Transverse colon (tissue), 4 donors: ENCODE measurements at regions not wholly inside any gene's neighbourhood (a gene's known extent, or its start where the extent isn't known, plus 50 kb on each side); places are given as distances from the start of the nearest gene placed in this dataset.

Source experiments
- DNase-seq: peaks from one replicate; pipeline ENCODE4 v3.0.0-alpha.2; 2019
- H3K27ac ChIP-seq, 4 donors: fragments of 200-600 bp; sonication (generic); 2 replicates each; pipeline ENCODE4 v1.5.1; 2016 to 2018; ENCODE audit warnings: inconsistent platforms in 4 of 4
- H3K27me3 ChIP-seq: fragments of 200-600 bp; sonication (generic); 2 replicates; pipeline ENCODE4 v1.5.1; 2017; ENCODE audit warnings: inconsistent platforms
- H3K36me3 ChIP-seq, 4 donors: fragments of 200-600 bp; sonication (generic); 2 replicates each; pipeline ENCODE4 v1.5.1; 2017 to 2019; ENCODE audit warnings: inconsistent platforms in 4 of 4
- H3K4me1 ChIP-seq, 4 donors: fragments of 200-600 bp; sonication (generic); 2 replicates each; pipeline ENCODE4 v1.5.1; 2017 to 2020; ENCODE audit warnings: inconsistent platforms in 4 of 4
- H3K4me3 ChIP-seq, 4 donors: fragments of 200-600 bp; sonication (generic); 1 replicate in 1 of 4; 2 replicates in 3 of 4; pipeline versions ENCODE4 v1.5.1 to v1.6.1; 2017 to 2019; ENCODE audit warnings: inconsistent platforms in 4 of 4
- H3K9me3 ChIP-seq, 2 donors: fragments of 200-600 bp; sonication (generic); 2 replicates each; pipeline ENCODE4 v1.5.1; 2017 to 2019; ENCODE audit warnings: inconsistent platforms in 2 of 2
- EP300 ChIP-seq: sonication (generic); formaldehyde crosslinking; IDR thresholded peaks from one replicate; pipeline ENCODE4 v1.6.1; 2017; ENCODE audit warnings: antibody characterized with exemption, low read depth
- POLR2A ChIP-seq: fragments of 450-650 bp; IDR thresholded peaks from one replicate; pipeline ENCODE4 v1.6.1; 2016; ENCODE audit warnings: antibody characterized with exemption, mild to moderate bottlenecking, moderate library complexity
- POLR2AphosphoS5 ChIP-seq, 3 donors: sonication (generic); formaldehyde crosslinking; IDR thresholded peaks; one replicate each; pipeline ENCODE4 v1.6.1; 2016; ENCODE audit warnings: antibody characterized with exemption in 3 of 3
- WGBS, 2 donors: methylation state at CpG; one replicate each; pipeline ENCODE4 v1.1.5; 2018; ENCODE audit warnings: low coverage in 1 of 2; 5-methylcytosine and 5-hydroxymethylcytosine counted together
- in situ Hi-C, 4 donors: fragments of 200-750 bp; cut with MboI; loops; one replicate each; pipeline versions ENCODE4 v1.15.0 to v1.15.1; 2017; ENCODE audit warnings: low sequenced_read_pairs in 3 of 4, low pct_ligation_motif_present in 1 of 4, low pct_unique_long_range_greater_than_20kb in 1 of 4
- intact Hi-C: fragments of 100-400 bp; cut with DNase I; formaldehyde crosslinking; loops from one replicate; pipeline ENCODE4 v1.15.1; 2023; ENCODE audit warnings: low total_unique reads
- TF ChIP-seq, protein P1 (sequence below), 5 experiments: fragments of 200-600 bp in 3 of 5; fragments of 450-650 bp in 2 of 5; sonication (generic) in 3 of 5; IDR thresholded peaks; 1 replicate in 2 of 5; 2 replicates in 3 of 5; pipeline ENCODE4 v1.5.1; 2016 to 2017; ENCODE audit warnings: antibody characterized with exemption in 5 of 5, inconsistent platforms in 3 of 5, mild to moderate bottlenecking in 2 of 5, moderate library complexity in 1 of 5

DNA sequence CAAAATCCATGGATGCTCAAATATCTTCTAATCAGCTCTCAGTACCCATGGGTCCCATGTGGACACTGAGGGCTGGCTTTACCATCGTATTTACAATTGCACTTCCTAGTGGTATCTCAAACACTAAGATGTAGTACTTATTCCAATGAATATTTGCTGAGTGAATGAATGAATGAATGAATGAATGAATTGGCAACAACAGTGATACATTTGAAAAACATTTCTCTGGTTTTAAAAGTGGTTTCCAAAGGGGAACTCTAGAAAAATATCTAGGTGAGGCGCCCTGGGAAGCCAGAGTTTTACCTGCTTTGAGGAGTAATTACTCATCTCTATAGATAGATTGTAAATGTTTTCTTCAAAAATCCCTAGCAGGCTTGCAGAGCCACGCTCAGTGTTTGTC, 76.6 kb downstream of the CYTL1 start:
- H3K27ac ChIP-seq = no peak overlapping the region
- no peak for DNase-seq
- H3K4me1 ChIP-seq = no peaks in the 10 kb centered on the region
- in situ Hi-C loops (no loop called here), intact Hi-C loops (no loop called here)
- H3K27me3 ChIP-seq = no peaks in the 10 kb centered on the region
- no peaks in the 10 kb centered on the region for H3K36me3 ChIP-seq
- TF ChIP-seq POLR2AphosphoS5 (IDR thresholded peaks at IDR 0.05) (no peak), EP300 (no peak), POLR2A (no peak)
- TF ChIP-seq, protein P1, sequence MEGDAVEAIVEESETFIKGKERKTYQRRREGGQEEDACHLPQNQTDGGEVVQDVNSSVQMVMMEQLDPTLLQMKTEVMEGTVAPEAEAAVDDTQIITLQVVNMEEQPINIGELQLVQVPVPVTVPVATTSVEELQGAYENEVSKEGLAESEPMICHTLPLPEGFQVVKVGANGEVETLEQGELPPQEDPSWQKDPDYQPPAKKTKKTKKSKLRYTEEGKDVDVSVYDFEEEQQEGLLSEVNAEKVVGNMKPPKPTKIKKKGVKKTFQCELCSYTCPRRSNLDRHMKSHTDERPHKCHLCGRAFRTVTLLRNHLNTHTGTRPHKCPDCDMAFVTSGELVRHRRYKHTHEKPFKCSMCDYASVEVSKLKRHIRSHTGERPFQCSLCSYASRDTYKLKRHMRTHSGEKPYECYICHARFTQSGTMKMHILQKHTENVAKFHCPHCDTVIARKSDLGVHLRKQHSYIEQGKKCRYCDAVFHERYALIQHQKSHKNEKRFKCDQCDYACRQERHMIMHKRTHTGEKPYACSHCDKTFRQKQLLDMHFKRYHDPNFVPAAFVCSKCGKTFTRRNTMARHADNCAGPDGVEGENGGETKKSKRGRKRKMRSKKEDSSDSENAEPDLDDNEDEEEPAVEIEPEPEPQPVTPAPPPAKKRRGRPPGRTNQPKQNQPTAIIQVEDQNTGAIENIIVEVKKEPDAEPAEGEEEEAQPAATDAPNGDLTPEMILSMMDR (IDR thresholded peaks at IDR 0.05) = no peak
- WGBS, 2 donors = 33 to 63% methylated on average over 2 to 3 of the region's 3 CpGs
- H3K4me3 ChIP-seq = no peak overlapping the region
- no peaks in the 10 kb centered on the region for H3K9me3 ChIP-seq

DNA sequence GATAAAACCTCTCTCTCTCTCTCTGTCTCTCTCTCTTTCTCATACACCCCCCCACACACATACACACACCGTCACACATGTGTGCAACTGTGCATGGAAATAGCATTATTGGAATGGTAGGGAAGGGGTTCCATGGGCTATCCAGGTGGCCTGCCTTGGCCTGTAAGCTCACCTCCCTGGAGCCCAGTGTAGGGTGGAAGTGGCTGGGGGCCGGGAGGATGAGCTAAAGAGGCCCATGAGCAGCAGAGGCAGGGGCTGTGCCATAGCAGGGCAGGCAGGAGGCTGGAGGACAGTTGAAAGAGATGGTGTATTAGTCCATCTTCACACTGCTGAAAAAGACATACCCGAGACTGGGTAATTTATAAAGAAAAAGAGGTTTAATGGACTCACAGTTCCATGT, 74.2 kb downstream of the CYTL1 start:
- H3K27me3 ChIP-seq = no peaks in the 10 kb centered on the region
- no peak overlapping the region for H3K27ac ChIP-seq
- intact Hi-C loops (no loop called here), in situ Hi-C loops (no loop called here)
- TF ChIP-seq, protein P1 (IDR thresholded peaks at IDR 0.05) = no peak
- TF ChIP-seq POLR2A (no peak), EP300 (no peak), POLR2AphosphoS5 (IDR thresholded peaks at IDR 0.05) (no peak)
- H3K4me1 ChIP-seq = no peaks in the 10 kb centered on the region
- no peak for DNase-seq
- H3K36me3 ChIP-seq = no peaks in the 10 kb centered on the region
- H3K9me3 ChIP-seq = no peaks in the 10 kb centered on the region
- no peak overlapping the region for H3K4me3 ChIP-seq
- 43 to 83% methylated on average over 1 to 3 of the region's 3 CpGs for WGBS, 2 donors

DNA sequence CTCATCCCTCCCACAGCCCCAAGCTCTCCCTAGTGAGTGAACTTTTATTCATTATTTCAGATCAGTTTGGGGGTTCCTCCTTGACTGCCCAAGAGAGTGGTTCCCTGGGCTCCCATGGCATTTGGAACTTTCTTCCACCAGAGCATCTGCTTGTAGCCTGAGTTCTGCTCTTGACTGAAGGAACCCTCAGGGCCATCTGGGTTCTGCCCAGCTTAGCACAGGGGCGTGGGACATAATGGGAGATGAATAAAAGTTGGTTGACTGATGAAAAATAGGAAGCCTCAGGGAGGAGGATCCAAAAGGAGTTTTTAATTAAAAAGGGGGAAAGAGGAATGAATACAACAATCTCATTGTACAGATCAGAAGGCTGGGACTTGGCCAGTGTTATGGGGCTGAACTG, 73.4 kb downstream of the CYTL1 start:
- no peaks in the 10 kb centered on the region for H3K36me3 ChIP-seq
- TF ChIP-seq EP300 (no peak), POLR2A (no peak), POLR2AphosphoS5 (IDR thresholded peaks at IDR 0.05) (no peak)
- TF ChIP-seq, protein P1 (IDR thresholded peaks at IDR 0.05) = no peak
- WGBS, 2 donors = 29 to 60% methylated on average over 1 of the region's 1 CpG

DNA sequence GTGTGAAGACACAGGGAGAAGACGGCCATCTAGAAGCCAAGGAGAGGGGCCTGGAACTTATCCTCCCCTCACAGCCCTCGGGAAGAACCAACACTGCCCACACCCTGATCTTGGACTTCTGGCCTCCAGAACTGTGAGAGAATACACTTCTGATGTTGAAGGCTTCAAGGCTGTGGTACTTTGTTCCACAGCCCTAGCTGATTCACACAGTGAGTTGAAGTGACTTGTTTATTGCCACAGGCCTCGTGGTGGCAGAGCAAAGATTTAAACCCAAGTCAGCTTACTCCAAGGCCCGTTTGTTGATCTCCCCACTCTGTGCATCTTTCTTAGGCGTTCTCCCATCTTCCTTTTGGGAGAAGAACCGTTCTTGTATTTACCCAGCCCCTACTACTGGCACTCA, 72.8 kb downstream of the CYTL1 start:
- Histone ChIP-seq H3K4me1 (no peaks in the 10 kb centered on the region), H3K27me3 (no peaks in the 10 kb centered on the region), H3K27ac (no peak overlapping the region), H3K9me3 (no peaks in the 10 kb centered on the region), H3K36me3 (no peaks in the 10 kb centered on the region), H3K4me3 (no peak overlapping the region)
- WGBS, 2 donors = 45 to 73% methylated on average over 3 to 6 of the region's 6 CpGs
- TF ChIP-seq, protein P1 (IDR thresholded peaks at IDR 0.05) = no peak
- TF ChIP-seq POLR2A (no peak), EP300 (no peak), POLR2AphosphoS5 (IDR thresholded peaks at IDR 0.05) (no peak)
- intact Hi-C loops = no loop called here
- no peak for DNase-seq
- in situ Hi-C loops = no loop called here

More for the DNA sequence above, 73.4 kb downstream of the CYTL1 start:
- intact Hi-C loops (no loop called here), in situ Hi-C loops (no loop called here)
- no peaks in the 10 kb centered on the region for H3K4me1 ChIP-seq
- no peak overlapping the region for H3K27ac ChIP-seq
- DNase-seq = no peak
- H3K9me3 ChIP-seq = no peaks in the 10 kb centered on the region
- no peak overlapping the region for H3K4me3 ChIP-seq
- no peaks in the 10 kb centered on the region for H3K27me3 ChIP-seq
